ENCODE measurements at regions not wholly inside any gene's neighbourhood (a gene's known extent, or its start where the extent isn't known, plus 50 kb on each side); places are given as distances from the start of the nearest gene placed in this dataset.

- no peaks in the 10 kb centered on the region for H3K27me3 Mint-ChIP-seq (ENCODE audit: low read depth)
- no peak overlapping the region for H3K56ac ChIP-seq (ENCODE audit: insufficient read length, low read depth, low read length)
- H4K20me1 ChIP-seq (ENCODE audit: control insufficient read depth, insufficient read depth, insufficient read length), result no peaks in the 10 kb centered on the region
- no peaks in the 10 kb centered on the region; a peak in 1 of 5 replicates for H3K9me3 Mint-ChIP-seq
- no peak overlapping the region for H2BK12ac ChIP-seq (ENCODE audit: insufficient read length, low read depth, low read length)
- no peak overlapping the region for H2BK120ac ChIP-seq (ENCODE audit: low read depth, low read length, poor library complexity, severe bottlenecking)
- no peaks in the 10 kb centered on the region for H3K23me2 ChIP-seq (ENCODE audit: insufficient read length, low read depth, low read length, poor library complexity, severe bottlenecking)
- H3K18ac ChIP-seq (ENCODE audit: insufficient read length, low read depth, low read length), result no peak overlapping the region
- no peak overlapping the region for H4K5ac ChIP-seq (ENCODE audit: insufficient read length, low read depth, low read length)
- H3K23ac ChIP-seq (ENCODE audit: insufficient read length, low read depth, low read length), result no peak overlapping the region
- H2AK5ac ChIP-seq (ENCODE audit: insufficient read length, low read length), result no peak overlapping the region
- no peak overlapping the region for H2BK15ac ChIP-seq (ENCODE audit: low read depth, low read length)
- H3K4me1 ChIP-seq (ENCODE audit: insufficient read depth, low read length), result no peaks in the 10 kb centered on the region
- H3K27ac Mint-ChIP-seq, result no peak overlapping the region
- H3K79me2 ChIP-seq (ENCODE audit: insufficient read depth, low read length), result no peaks in the 10 kb centered on the region
- no peak overlapping the region for H4K91ac ChIP-seq (ENCODE audit: insufficient read length, low read depth, low read length)
- no peak overlapping the region for H3K4me3 Mint-ChIP-seq
- no peaks in the 10 kb centered on the region for H3K27me3 ChIP-seq (ENCODE audit: insufficient read depth, low read length)
- no peaks in the 10 kb centered on the region for H3K36me3 Mint-ChIP-seq (ENCODE audit: insufficient read depth in 1 of 3, low read depth in 3 of 3)
- H2BK5ac ChIP-seq (ENCODE audit: insufficient read length, low read length), result no peak overlapping the region
- no peak overlapping the region for H3K4ac ChIP-seq (ENCODE audit: low read depth, low read length)
- no peak overlapping the region for H3K9ac ChIP-seq (ENCODE audit: extremely low read depth, insufficient read length, low read length)
- H2BK20ac ChIP-seq (ENCODE audit: low read depth, low read length, poor library complexity, severe bottlenecking), result no peak overlapping the region
- H3K4me2 ChIP-seq (ENCODE audit: insufficient read depth, insufficient read length, low read length), result no peak overlapping the region
- no CpG with 5 or more reads among the region's 1 CpG for WGBS (ENCODE audit: extremely low coverage, insufficient read length, low lambda C conversion rate)
- H4K8ac ChIP-seq (replicated peaks; ENCODE audit: insufficient read length, low read depth, low read length), result no peak overlapping the region
- no peak for DNase-seq
- no peak overlapping the region for H2AFZ ChIP-seq (ENCODE audit: low read length)
- TF ChIP-seq CTCF (conservative IDR thresholded peaks at IDR 0.05), result no peak
- H3K79me1 ChIP-seq (ENCODE audit: insufficient read depth, low read depth, low read length, poor library complexity, severe bottlenecking), result no peaks in the 10 kb centered on the region
- H3K9me3 ChIP-seq (ENCODE audit: control insufficient read depth, low read depth, low read length), result no peaks in the 10 kb centered on the region
- no peak overlapping the region for H3K14ac ChIP-seq (ENCODE audit: insufficient read depth, low read length)
- peaks cover 5 to 6% of the 10 kb centered on the region in 2 experiments for H3K4me1 Mint-ChIP-seq
- no peak overlapping the region for H3T11ph ChIP-seq (ENCODE audit: low read length)
- no peak overlapping the region for H3K27ac ChIP-seq (ENCODE audit: insufficient read length, low read depth, low read length)
Measured at GRCh38 chr12:67141296-67142018, 127.7 kb upstream of the CAND1 start.
